Right cardiac atrium (tissue), 5 donors: ENCODE measurements at regions not wholly inside any gene's neighbourhood (a gene's known extent, or its start where the extent isn't known, plus 50 kb on each side); places are given as distances from the start of the nearest gene placed in this dataset.
"Not testable (repeated sequence)": the region's sequence is repeated elsewhere in the genome, so short reads cannot be mapped to it uniquely, and the experiment has no call there.

ENCODE experiments used
- ATAC-seq, 2 donors: fragments of 200-7000 bp; cut with Tn5 transposase; one replicate each; pipeline versions ENCODE4 v1.8.0 to v1.9.1; 2020; ENCODE audit warnings: moderate library complexity in 2 of 2, mild to moderate bottlenecking in 1 of 2
- DNase-seq, 3 donors: peaks; one replicate each; pipeline ENCODE4 v3.0.0-alpha.2; 2020
- H3K27ac ChIP-seq: one replicate; pipeline ENCODE4 v1.5.1; 2013; ENCODE audit warnings: mild to moderate bottlenecking, low read length, control low read depth, moderate library complexity
- H3K27me3 ChIP-seq: one replicate; pipeline ENCODE4 v1.6.1; 2013; ENCODE audit not compliant: control insufficient read depth, insufficient read depth
- H3K4me1 ChIP-seq: one replicate; pipeline ENCODE4 v1.6.1; 2013; ENCODE audit warnings: low read length; ENCODE audit not compliant: control insufficient read depth, insufficient read depth
- H3K4me3 ChIP-seq: one replicate; pipeline ENCODE4 v1.5.1; 2013; ENCODE audit warnings: low read length, control low read depth
- H3K9me3 ChIP-seq: one replicate; pipeline ENCODE4 v1.6.1; 2013; ENCODE audit warnings: low read length; ENCODE audit not compliant: control insufficient read depth
- WGBS: extraction: QIAGEN DNeasy Blood & Tissue Kit; methylation state at CpG from one replicate; pipeline ENCODE4 v1.1.7; 2013; 5-methylcytosine and 5-hydroxymethylcytosine counted together
- intact Hi-C, 4 donors: fragments of 100-400 bp; cut with DNase I; formaldehyde crosslinking; loops; one replicate each; pipeline versions ENCODE4 v1.11.0 to v1.14.0; 2022 to 2023
- donor health status: healthy with polysubstance abuse.
- donor health status: DM: no; HTN: yes; CAD: no.
- donor health status: DM: no; HTN: no; CAD: no.
- donor health status: DM: no; HTN: yes; CAD: no; lungs with severe emphysema.
- donor health status: DM: yes; HTN: yes; CAD: no.

GRCh38 chr9:1538301-1538700 lies 476.8 kb upstream of the SMARCA2 start:
- intact Hi-C loops, result no loop called here
- DNase-seq (no peak), ATAC-seq (no peak)
- Histone ChIP-seq H3K4me1 (no peaks in the 10 kb centered on the region), H3K27ac (no peak overlapping the region), H3K4me3 (no peak overlapping the region), H3K27me3 (no peaks in the 10 kb centered on the region), H3K9me3 (no peaks in the 10 kb centered on the region)
- WGBS, result 72% methylated on average over 4 of the region's 4 CpGs

GRCh38 chr9:1539216-1539615 lies 475.9 kb upstream of the SMARCA2 start:
- H3K4me1 ChIP-seq, result no peaks in the 10 kb centered on the region
- H3K4me3 ChIP-seq, result no peak overlapping the region
- DNase-seq (no peak), ATAC-seq (no peak)
- H3K27me3 ChIP-seq, result no peaks in the 10 kb centered on the region
- no peak overlapping the region for H3K27ac ChIP-seq
- H3K9me3 ChIP-seq, result no peaks in the 10 kb centered on the region
- 70% methylated on average over 2 of the region's 2 CpGs for WGBS
- intact Hi-C loops, result no loop called here

GRCh38 chr9:1550636-1551035 lies 464.5 kb upstream of the SMARCA2 start:
- DNase-seq, result no peak
- H3K27ac ChIP-seq, result no peak overlapping the region
- no peaks in the 10 kb centered on the region for H3K9me3 ChIP-seq
- intact Hi-C loops, result no loop called here
- H3K27me3 ChIP-seq, result no peaks in the 10 kb centered on the region
- no peak for ATAC-seq
- H3K4me3 ChIP-seq, result no peak overlapping the region
- H3K4me1 ChIP-seq, result no peaks in the 10 kb centered on the region
- 35% methylated on average over 1 of the region's 1 CpG for WGBS

GRCh38 chr9:1554081-1555035 lies 460.8 kb upstream of the SMARCA2 start:
- intact Hi-C loops, result no loop called here
- DNase-seq (no peak), ATAC-seq (no peak)
- Histone ChIP-seq H3K27me3 (no peaks in the 10 kb centered on the region), H3K4me1 (no peaks in the 10 kb centered on the region), H3K27ac (no peak overlapping the region), H3K9me3 (no peaks in the 10 kb centered on the region), H3K4me3 (no peak overlapping the region)
- WGBS, result 57% methylated on average over 5 of the region's 5 CpGs

GRCh38 chr9:1558666-1559065 lies 456.5 kb upstream of the SMARCA2 start:
- H3K27ac ChIP-seq, ATAC-seq, DNase-seq, H3K27me3 ChIP-seq, H3K9me3 ChIP-seq, H3K4me3 ChIP-seq, intact Hi-C loops, H3K4me1 ChIP-seq: not testable (repeated sequence)
- WGBS, result 92% methylated on average over 10 of the region's 10 CpGs

- ATAC-seq, result no peak
- intact Hi-C loops, result no loop called here
- 89% methylated on average over 1 of the region's 1 CpG for WGBS
- no peak overlapping the region for H3K27ac ChIP-seq
- H3K4me1 ChIP-seq, result no peaks in the 10 kb centered on the region
- no peak for DNase-seq
- no peak overlapping the region for H3K4me3 ChIP-seq
- no peaks in the 10 kb centered on the region for H3K27me3 ChIP-seq
- no peaks in the 10 kb centered on the region for H3K9me3 ChIP-seq
Observed at GRCh38 chr9:1575939-1576338, 439.2 kb upstream of the SMARCA2 start.

- Histone ChIP-seq H3K27me3 (no peaks in the 10 kb centered on the region), H3K27ac (no peak overlapping the region), H3K4me1 (no peaks in the 10 kb centered on the region), H3K9me3 (no peaks in the 10 kb centered on the region), H3K4me3 (no peak overlapping the region)
- ATAC-seq (no peak), DNase-seq (no peak)
- intact Hi-C loops, result no loop called here
Observed at GRCh38 chr9:1580215-1580614, 434.9 kb upstream of the SMARCA2 start.

GRCh38 chr9:1581926-1582325 lies 433.2 kb upstream of the SMARCA2 start:
- Histone ChIP-seq H3K4me3 (no peak overlapping the region), H3K27ac (no peak overlapping the region), H3K9me3 (no peaks in the 10 kb centered on the region), H3K27me3 (no peaks in the 10 kb centered on the region), H3K4me1 (no peaks in the 10 kb centered on the region)
- DNase-seq, result no peak
- ATAC-seq, result no peak
- intact Hi-C loops, result no loop called here

GRCh38 chr9:1591310-1591709 lies 423.8 kb upstream of the SMARCA2 start:
- no peak overlapping the region for H3K27ac ChIP-seq
- DNase-seq, result no peak
- H3K4me3 ChIP-seq, result no peak overlapping the region
- WGBS, result 59% methylated on average over 1 of the region's 1 CpG
- H3K27me3 ChIP-seq, result no peaks in the 10 kb centered on the region
- intact Hi-C loops, result no loop called here
- no peak for ATAC-seq
- H3K4me1 ChIP-seq, result no peaks in the 10 kb centered on the region
- no peaks in the 10 kb centered on the region for H3K9me3 ChIP-seq

- 81% methylated on average over 2 of the region's 2 CpGs for WGBS
- intact Hi-C loops, result no loop called here
- Histone ChIP-seq H3K27me3 (no peaks in the 10 kb centered on the region), H3K27ac (no peak overlapping the region), H3K9me3 (no peaks in the 10 kb centered on the region), H3K4me1 (no peaks in the 10 kb centered on the region), H3K4me3 (no peak overlapping the region)
- ATAC-seq (no peak), DNase-seq (no peak)
Observed at GRCh38 chr9:1598270-1598669, 416.9 kb upstream of the SMARCA2 start.

- Histone ChIP-seq H3K4me1 (no peaks in the 10 kb centered on the region), H3K4me3 (no peak overlapping the region), H3K27ac (no peak overlapping the region), H3K27me3 (no peaks in the 10 kb centered on the region), H3K9me3 (no peaks in the 10 kb centered on the region)
- DNase-seq (no peak), ATAC-seq (no peak)
- 33% methylated on average over 2 of the region's 2 CpGs for WGBS
- intact Hi-C loops, result loop anchor here in 2 of 4 donors (5.0 to 10.0 kb wide), 2 partner anchors 135 to 143 kb away; no protein-coding TSS in a partner anchor
Observed at GRCh38 chr9:1599961-1600360, 415.2 kb upstream of the SMARCA2 start.
